ENCODE measurements at regions not wholly inside any gene's neighbourhood (a gene's known extent, or its start where the extent isn't known, plus 50 kb on each side); places are given as distances from the start of the nearest gene placed in this dataset.

GRCh38 chr10:113434950-113435349 lies 117.9 kb upstream of the HABP2 start:
- no peak for DNase-seq (ENCODE audit: extremely low spot score)
- TF ChIP-seq, protein P1, sequence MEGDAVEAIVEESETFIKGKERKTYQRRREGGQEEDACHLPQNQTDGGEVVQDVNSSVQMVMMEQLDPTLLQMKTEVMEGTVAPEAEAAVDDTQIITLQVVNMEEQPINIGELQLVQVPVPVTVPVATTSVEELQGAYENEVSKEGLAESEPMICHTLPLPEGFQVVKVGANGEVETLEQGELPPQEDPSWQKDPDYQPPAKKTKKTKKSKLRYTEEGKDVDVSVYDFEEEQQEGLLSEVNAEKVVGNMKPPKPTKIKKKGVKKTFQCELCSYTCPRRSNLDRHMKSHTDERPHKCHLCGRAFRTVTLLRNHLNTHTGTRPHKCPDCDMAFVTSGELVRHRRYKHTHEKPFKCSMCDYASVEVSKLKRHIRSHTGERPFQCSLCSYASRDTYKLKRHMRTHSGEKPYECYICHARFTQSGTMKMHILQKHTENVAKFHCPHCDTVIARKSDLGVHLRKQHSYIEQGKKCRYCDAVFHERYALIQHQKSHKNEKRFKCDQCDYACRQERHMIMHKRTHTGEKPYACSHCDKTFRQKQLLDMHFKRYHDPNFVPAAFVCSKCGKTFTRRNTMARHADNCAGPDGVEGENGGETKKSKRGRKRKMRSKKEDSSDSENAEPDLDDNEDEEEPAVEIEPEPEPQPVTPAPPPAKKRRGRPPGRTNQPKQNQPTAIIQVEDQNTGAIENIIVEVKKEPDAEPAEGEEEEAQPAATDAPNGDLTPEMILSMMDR (IDR thresholded peaks at IDR 0.05; ENCODE audit: control extremely low read depth, extremely low read depth, low read depth, missing control alignments) = no peak
- ChIA-PET POLR2A (no interaction called here), CTCF (interaction anchor here (0.7 to 1.2 kb wide), 2 partner anchors 19 to 20 kb away, joined by 3 read pairs; no protein-coding TSS in a partner anchor)

DNA sequence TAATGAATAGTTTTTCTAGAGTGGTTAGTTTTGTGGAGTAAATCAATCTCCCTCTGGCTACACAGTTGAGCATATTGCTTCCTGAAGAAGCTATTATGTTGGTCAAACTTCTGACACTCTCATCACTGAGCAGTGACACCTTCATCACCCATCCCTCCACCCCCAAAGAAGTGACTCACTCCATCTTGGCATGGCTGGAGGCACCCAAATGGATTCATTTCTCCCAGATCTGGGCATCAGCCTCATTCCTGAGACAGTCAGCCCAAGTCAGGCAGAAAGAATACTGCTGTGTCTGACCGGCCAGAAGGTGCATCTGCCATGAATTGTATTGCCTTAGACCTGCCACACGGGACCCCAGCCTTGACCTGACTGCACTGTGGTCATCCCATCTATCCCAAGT lies 117.0 kb upstream of the HABP2 start:
- CTCF ChIA-PET = interaction anchor here (1.2 kb wide), 1 partner anchor 18 kb away, joined by 3 read pairs; no protein-coding TSS in a partner anchor

GRCh38 chr10:113436851-113437250 lies 116.0 kb upstream of the HABP2 start:
- DNase-seq (ENCODE audit: extremely low spot score) = no peak
- TF ChIP-seq, protein P1 (IDR thresholded peaks at IDR 0.05; ENCODE audit: control extremely low read depth, extremely low read depth, low read depth, missing control alignments) = no peak
- CTCF ChIA-PET = no interaction called here
- POLR2A ChIA-PET = no interaction called here

More for the DNA sequence above, 117.0 kb upstream of the HABP2 start:
- POLR2A ChIA-PET = no interaction called here
- no peak for DNase-seq (ENCODE audit: extremely low spot score)
- TF ChIP-seq, protein P1 (IDR thresholded peaks at IDR 0.05; ENCODE audit: control extremely low read depth, extremely low read depth, low read depth, missing control alignments) = no peak

- TF ChIP-seq, protein P1 (IDR thresholded peaks at IDR 0.05; ENCODE audit: control extremely low read depth, extremely low read depth, low read depth, missing control alignments) = no peak
- no peak for DNase-seq (ENCODE audit: extremely low spot score)
- CTCF ChIA-PET = interaction anchor here (1.1 kb wide), 2 partner anchors 17 to 83 kb away, joined by 3 read pairs; no protein-coding TSS in a partner anchor
- POLR2A ChIA-PET = no interaction called here
Measured at GRCh38 chr10:113438652-113439051, 114.2 kb upstream of the HABP2 start.

- DNase-seq (ENCODE audit: extremely low spot score) = no peak
- TF ChIP-seq, protein P1 (IDR thresholded peaks at IDR 0.05; ENCODE audit: control extremely low read depth, extremely low read depth, low read depth, missing control alignments) = no peak
- POLR2A ChIA-PET = no interaction called here
- CTCF ChIA-PET = interaction anchor here (1.0 to 1.2 kb wide), 3 partner anchors 14 to 36 kb away, joined by 3 to 5 read pairs (median 3); no protein-coding TSS in a partner anchor
Measured at GRCh38 chr10:113441220-113441619, 111.6 kb upstream of the HABP2 start.

DNA sequence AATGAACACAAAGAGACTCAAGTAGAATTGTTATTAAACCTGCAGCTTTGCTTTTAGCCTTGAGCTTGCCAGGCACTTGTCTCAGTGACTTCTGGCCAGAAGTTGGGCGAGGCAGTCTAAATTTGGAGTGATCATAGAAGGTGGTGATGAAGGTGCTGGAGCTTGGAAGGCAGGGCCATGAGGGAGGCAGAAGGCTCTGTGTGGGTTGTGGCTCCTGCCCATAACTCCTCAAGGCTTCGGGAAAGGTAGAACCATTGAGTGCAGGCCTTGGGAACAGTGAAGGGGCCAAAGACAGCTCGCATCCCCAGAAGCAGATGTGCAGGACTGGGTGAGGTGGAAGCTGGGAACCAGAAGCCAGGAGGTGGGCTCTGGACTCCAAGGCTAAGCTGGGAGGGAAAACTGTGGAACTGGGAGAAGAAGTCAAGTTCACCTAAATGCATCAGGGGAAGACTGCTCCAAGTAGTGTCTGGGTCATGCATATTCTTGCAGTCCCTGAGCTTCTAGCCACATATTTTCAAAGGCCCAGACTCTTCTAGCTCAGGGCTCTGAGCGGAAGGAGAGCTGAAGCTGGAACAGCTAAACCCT lies 111.1 kb upstream of the HABP2 start:
- CTCF ChIA-PET = interaction anchor here (0.7 to 1.2 kb wide), 5 partner anchors 12 to 35 kb away, joined by 3 to 5 read pairs (median 3); no protein-coding TSS in a partner anchor
- no peak for DNase-seq (ENCODE audit: extremely low spot score)
- POLR2A ChIA-PET = no interaction called here
- TF ChIP-seq, protein P1 (IDR thresholded peaks at IDR 0.05; ENCODE audit: control extremely low read depth, extremely low read depth, low read depth, missing control alignments) = no peak
